Neural cell (in vitro differentiated cells): ENCODE measurements at regions not wholly inside any gene's neighbourhood (a gene's known extent, or its start where the extent isn't known, plus 50 kb on each side); places are given as distances from the start of the nearest gene placed in this dataset.

Experiments
- H2AFZ ChIP-seq: fragments of 200-600, 300-800 bp; sonication (generic), shearing (Covaris generic); 2 replicates; pipeline ENCODE4 v1.6.0; 2014; ENCODE audit warnings: low read depth, mild to moderate bottlenecking, antibody characterized with exemption, low read length, moderate library complexity
- H3F3A ChIP-seq: fragments of 200-600 bp; shearing (Covaris generic); 2 replicates; pipeline ENCODE4 v1.6.1; 2016; ENCODE audit warnings: mild to moderate bottlenecking, moderate library complexity, mixed read lengths, antibody characterized with exemption, low read length; ENCODE audit not compliant: insufficient read depth, poor library complexity, severe bottlenecking
- H3K27ac ChIP-seq: fragments of 200-600, 300-800 bp; sonication (generic), shearing (Covaris generic); 2 replicates; pipeline ENCODE4 v1.5.1; 2014; ENCODE audit warnings: mild to moderate bottlenecking, low read length, moderate library complexity
- H3K27me3 ChIP-seq: fragments of 300-800, 200-600 bp; sonication (generic), shearing (Covaris generic); 2 replicates; pipeline ENCODE4 v1.6.0; 2014; ENCODE audit warnings: mild to moderate bottlenecking, low read depth, low read length, moderate library complexity; ENCODE audit not compliant: insufficient read depth
- H3K36me3 ChIP-seq: fragments of 300-800, 200-600 bp; sonication (generic), shearing (Covaris generic); 2 replicates; pipeline ENCODE4 v1.5.1; 2014; ENCODE audit warnings: mild to moderate bottlenecking, antibody characterized with exemption, low read length, moderate library complexity; ENCODE audit not compliant: insufficient read depth
- H3K4me2 ChIP-seq: fragments of 300-800, 200-600 bp; sonication (generic), shearing (Covaris generic); 2 replicates; pipeline ENCODE4 v1.6.0; 2014; ENCODE audit warnings: mild to moderate bottlenecking, low read length
- H3K4me3 ChIP-seq: fragments of 300-800, 200-600 bp; sonication (generic), shearing (Covaris generic); 2 replicates; pipeline ENCODE4 v1.5.1; 2014; ENCODE audit warnings: mild to moderate bottlenecking, low read length, moderate library complexity
- H3K79me2 ChIP-seq: fragments of 200-600 bp; shearing (Covaris generic); replicated peaks from 2 replicates; pipeline ENCODE4 v1.6.0; 2014; ENCODE audit warnings: mild to moderate bottlenecking, low read length, moderate library complexity; ENCODE audit not compliant: insufficient read depth
- H3K9ac ChIP-seq: fragments of 300-800, 200-600 bp; sonication (generic), shearing (Covaris generic); 2 replicates; pipeline ENCODE4 v1.6.1; 2016; ENCODE audit warnings: mild to moderate bottlenecking, low read length, mixed read lengths
- H3K9me2 ChIP-seq: fragments of 200-600 bp; shearing (Covaris generic); 2 replicates; pipeline ENCODE4 v1.6.1; 2016; ENCODE audit warnings: mild to moderate bottlenecking, low read length, mixed read lengths; ENCODE audit not compliant: insufficient read depth
- H3K9me3 ChIP-seq: fragments of 200-600, 300-800 bp; sonication (generic), shearing (Covaris generic); 2 replicates; pipeline ENCODE4 v1.6.1; 2016; ENCODE audit warnings: mild to moderate bottlenecking, mixed run types, low read length, moderate library complexity, mixed read lengths
- H4K20me1 ChIP-seq: fragments of 200-600 bp; shearing (Covaris generic); 2 replicates; pipeline ENCODE4 v1.6.1; 2016; ENCODE audit warnings: mild to moderate bottlenecking, mixed run types; ENCODE audit not compliant: insufficient read depth
- CTCF ChIP-seq: fragments of 450-650 bp; IDR thresholded peaks from 2 replicates; pipeline ENCODE4 v1.5.1; 2014; ENCODE audit warnings: antibody characterized with exemption, mild to moderate bottlenecking, moderate library complexity; ENCODE audit not compliant: poor library complexity, severe bottlenecking
- EP300 ChIP-seq: fragments of 450-650 bp; conservative IDR thresholded peaks from 2 replicates; pipeline ENCODE4 v1.6.1; 2014; ENCODE audit warnings: antibody characterized with exemption, mild to moderate bottlenecking, moderate library complexity; ENCODE audit not compliant: poor library complexity, severe bottlenecking
- EZH2 ChIP-seq: fragments of 200-600, 300-800 bp; shearing (Covaris generic), sonication (generic); IDR thresholded peaks from 2 replicates; pipeline ENCODE4 v1.6.1; 2014; ENCODE audit warnings: antibody characterized with exemption, low read length, borderline replicate concordance, mild to moderate bottlenecking; ENCODE audit not compliant: insufficient read depth, poor library complexity, severe bottlenecking
- MXI1 ChIP-seq: fragments of 450-650 bp; conservative IDR thresholded peaks from 2 replicates; pipeline ENCODE4 v1.6.1; 2014; ENCODE audit warnings: antibody characterized with exemption, mild to moderate bottlenecking; ENCODE audit not compliant: poor library complexity, severe bottlenecking
- POLR2AphosphoS5 ChIP-seq: IDR thresholded peaks from 2 replicates; pipeline ENCODE4 v1.6.1; 2012
- RAD21 ChIP-seq: fragments of 450-650 bp; conservative IDR thresholded peaks from 2 replicates; pipeline ENCODE4 v1.6.1; 2014; ENCODE audit warnings: antibody characterized with exemption, mild to moderate bottlenecking, moderate library complexity
- REST ChIP-seq: IDR thresholded peaks from 2 replicates; pipeline ENCODE4 v1.6.1; 2012; ENCODE audit warnings: borderline replicate concordance
- SMC3 ChIP-seq: fragments of 450-650 bp; conservative IDR thresholded peaks from 2 replicates; pipeline ENCODE4 v1.6.1; 2014; ENCODE audit warnings: antibody characterized with exemption, mild to moderate bottlenecking, moderate library complexity; ENCODE audit not compliant: poor library complexity
- TAF1 ChIP-seq: IDR thresholded peaks from 2 replicates; pipeline ENCODE4 v1.6.1; 2012; ENCODE audit warnings: low read depth

GRCh38 chr21:16755061-16755460 is 757.8 kb upstream of the CXADR start:
- Histone ChIP-seq H3K4me2 (no peak overlapping the region), H2AFZ (no peak overlapping the region), H3K36me3 (no peaks in the 10 kb centered on the region), H3K27ac (no peak overlapping the region), H3K79me2 (no peaks in the 10 kb centered on the region), H4K20me1 (no peaks in the 10 kb centered on the region), H3K27me3 (no peaks in the 10 kb centered on the region), H3K9me3 (no peaks in the 10 kb centered on the region), H3K4me3 (no peak overlapping the region), H3K9ac (no peak overlapping the region), H3F3A (no peaks in the 10 kb centered on the region), H3K9me2 (no peaks in the 10 kb centered on the region)
- no peak for TF ChIP-seq EP300
- no peak for TF ChIP-seq POLR2AphosphoS5
- TF ChIP-seq RAD21, result no peak
- TF ChIP-seq CTCF, result no peak
- no peak for TF ChIP-seq REST
- TF ChIP-seq EZH2, result no peak
- no peak for TF ChIP-seq TAF1
- no peak for TF ChIP-seq SMC3
- TF ChIP-seq MXI1, result no peak

- no peak for TF ChIP-seq EZH2
- TF ChIP-seq POLR2AphosphoS5, result no peak
- TF ChIP-seq RAD21, result no peak
- TF ChIP-seq CTCF, result no peak
- no peak for TF ChIP-seq MXI1
- TF ChIP-seq TAF1, result no peak
- TF ChIP-seq EP300, result no peak
- TF ChIP-seq REST, result no peak
- TF ChIP-seq SMC3, result no peak
- no peaks in the 10 kb centered on the region for H3K27me3 ChIP-seq
These were observed 745.6 kb upstream of the CXADR start for GRCh38 chr21:16767201-16767600.

More at GRCh38 chr21:16767201-16767600, 745.6 kb upstream of the CXADR start:
- no peak overlapping the region for H3K4me2 ChIP-seq
- H2AFZ ChIP-seq, result no peak overlapping the region
- H3K9me3 ChIP-seq, result no peaks in the 10 kb centered on the region
- H3K27ac ChIP-seq, result no peak overlapping the region
- H3K79me2 ChIP-seq, result no peaks in the 10 kb centered on the region
- H3K9me2 ChIP-seq, result no peaks in the 10 kb centered on the region
- H3K4me3 ChIP-seq, result no peak overlapping the region
- no peaks in the 10 kb centered on the region for H3K36me3 ChIP-seq
- no peak overlapping the region for H3K9ac ChIP-seq
- no peaks in the 10 kb centered on the region for H4K20me1 ChIP-seq
- no peaks in the 10 kb centered on the region for H3F3A ChIP-seq
